NB4 (cell line): ENCODE measurements at regions not wholly inside any gene's neighbourhood (a gene's known extent, or its start where the extent isn't known, plus 50 kb on each side); places are given as distances from the start of the nearest gene placed in this dataset.

Experiments used
- DNase-seq: peaks from one replicate; pipeline ENCODE4 v3.0.0; 2010; ENCODE audit warnings: low read depth
- H3K4me3 ChIP-seq: one replicate; pipeline ENCODE4 v1.5.1; 2011; ENCODE audit warnings: mild to moderate bottlenecking, low read depth, low read length, moderate library complexity
- MYC ChIP-seq: IDR thresholded peaks from 2 replicates; pipeline ENCODE4 v1.6.1; 2011; ENCODE audit warnings: low read depth, low read length
- POLR2A ChIP-seq: IDR thresholded peaks from 2 replicates; pipeline ENCODE4 v1.6.1; 2011; ENCODE audit warnings: mild to moderate bottlenecking; ENCODE audit not compliant: insufficient read length; ENCODE audit errors: extremely low read depth
- TF ChIP-seq, protein P1 (sequence below): IDR thresholded peaks from one replicate; pipeline ENCODE4 v1.5.1; 2012; ENCODE audit warnings: low read depth, low read length
- TF ChIP-seq, protein P2 (sequence below): IDR thresholded peaks from 2 replicates; pipeline ENCODE4 v1.6.1; 2011; ENCODE audit warnings: low read depth, low read length

DNA sequence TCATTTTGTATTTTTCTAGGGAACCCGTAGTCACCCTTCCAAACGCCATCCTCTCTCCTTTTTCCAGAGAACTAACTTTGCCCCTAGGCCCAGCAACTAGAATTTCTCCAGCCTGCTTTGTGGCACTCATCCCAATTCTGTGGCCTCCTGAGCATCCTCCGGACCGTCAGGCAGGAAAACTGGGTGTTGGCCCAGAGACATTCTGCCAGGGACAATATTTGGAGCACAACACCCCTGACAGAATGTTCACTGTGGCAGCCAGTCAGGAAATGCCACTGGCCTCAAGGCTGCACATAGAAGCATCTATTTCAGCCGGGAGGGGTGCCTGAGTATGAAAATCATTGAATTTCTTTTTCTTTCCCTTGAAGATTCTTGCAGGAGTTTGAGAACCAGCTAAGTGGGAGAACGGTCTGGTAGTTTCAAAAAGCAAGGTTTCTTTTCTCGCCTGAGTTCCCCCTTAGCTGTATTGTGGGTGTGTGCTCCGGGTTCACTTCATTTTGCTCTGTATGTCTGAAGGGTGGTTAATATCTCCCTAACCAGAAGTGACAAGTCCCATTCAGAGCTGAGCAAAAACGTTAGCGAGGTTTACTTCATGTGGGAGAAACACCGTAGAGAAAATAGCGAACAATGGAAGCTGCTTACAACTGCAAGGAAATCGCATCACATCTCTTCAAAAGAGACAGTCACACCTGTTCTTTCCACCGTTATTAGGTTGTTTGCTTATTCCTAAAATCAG lies 108.1 kb upstream of the TPM1 start:
- TF ChIP-seq, protein P1, sequence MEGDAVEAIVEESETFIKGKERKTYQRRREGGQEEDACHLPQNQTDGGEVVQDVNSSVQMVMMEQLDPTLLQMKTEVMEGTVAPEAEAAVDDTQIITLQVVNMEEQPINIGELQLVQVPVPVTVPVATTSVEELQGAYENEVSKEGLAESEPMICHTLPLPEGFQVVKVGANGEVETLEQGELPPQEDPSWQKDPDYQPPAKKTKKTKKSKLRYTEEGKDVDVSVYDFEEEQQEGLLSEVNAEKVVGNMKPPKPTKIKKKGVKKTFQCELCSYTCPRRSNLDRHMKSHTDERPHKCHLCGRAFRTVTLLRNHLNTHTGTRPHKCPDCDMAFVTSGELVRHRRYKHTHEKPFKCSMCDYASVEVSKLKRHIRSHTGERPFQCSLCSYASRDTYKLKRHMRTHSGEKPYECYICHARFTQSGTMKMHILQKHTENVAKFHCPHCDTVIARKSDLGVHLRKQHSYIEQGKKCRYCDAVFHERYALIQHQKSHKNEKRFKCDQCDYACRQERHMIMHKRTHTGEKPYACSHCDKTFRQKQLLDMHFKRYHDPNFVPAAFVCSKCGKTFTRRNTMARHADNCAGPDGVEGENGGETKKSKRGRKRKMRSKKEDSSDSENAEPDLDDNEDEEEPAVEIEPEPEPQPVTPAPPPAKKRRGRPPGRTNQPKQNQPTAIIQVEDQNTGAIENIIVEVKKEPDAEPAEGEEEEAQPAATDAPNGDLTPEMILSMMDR: no peak
- no peak for TF ChIP-seq POLR2A
- TF ChIP-seq MYC: no peak
- TF ChIP-seq, protein P2, sequence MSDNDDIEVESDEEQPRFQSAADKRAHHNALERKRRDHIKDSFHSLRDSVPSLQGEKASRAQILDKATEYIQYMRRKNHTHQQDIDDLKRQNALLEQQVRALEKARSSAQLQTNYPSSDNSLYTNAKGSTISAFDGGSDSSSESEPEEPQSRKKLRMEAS: no peak
- DNase-seq: no peak
- H3K4me3 ChIP-seq: no peak overlapping the region

DNA sequence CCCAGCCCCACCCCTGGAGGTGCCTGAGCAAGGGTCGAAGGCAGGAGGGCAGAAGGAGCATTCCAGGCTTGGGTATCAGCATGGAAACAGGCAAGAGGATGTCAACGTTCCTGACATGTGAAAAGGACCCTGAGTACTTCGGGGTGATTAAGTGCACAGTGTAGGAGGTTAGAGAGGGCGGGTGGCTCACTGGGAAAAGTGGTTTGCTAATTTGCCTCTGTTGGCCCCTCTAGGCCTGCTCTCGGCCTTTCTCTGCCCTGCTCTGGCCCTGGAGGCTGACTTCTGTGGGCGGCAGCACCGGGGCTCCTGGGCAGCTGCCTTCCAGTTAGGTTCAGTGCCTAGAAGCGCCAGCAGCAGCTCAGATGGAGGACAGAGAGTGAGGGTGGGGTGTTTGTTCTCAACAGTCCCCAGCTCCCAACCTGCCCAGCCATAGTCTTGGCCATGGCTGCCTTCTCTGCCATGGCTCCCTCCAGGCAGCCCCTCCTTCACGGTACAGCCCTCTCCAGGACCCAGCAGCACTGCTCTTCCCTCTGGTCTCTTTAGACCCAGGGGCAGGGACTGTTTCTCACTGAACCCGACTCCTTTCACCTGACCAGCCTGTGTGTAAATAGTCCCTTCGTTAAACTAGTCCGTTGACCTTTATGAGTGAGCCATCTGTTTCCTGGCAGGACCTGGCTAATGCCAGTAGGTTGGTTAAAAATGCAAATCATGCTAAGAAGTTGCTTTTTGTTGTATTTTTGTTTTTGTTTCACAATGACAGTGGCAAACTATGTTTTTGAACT lies 107.1 kb upstream of the TPM1 start:
- no peak overlapping the region for H3K4me3 ChIP-seq

DNA sequence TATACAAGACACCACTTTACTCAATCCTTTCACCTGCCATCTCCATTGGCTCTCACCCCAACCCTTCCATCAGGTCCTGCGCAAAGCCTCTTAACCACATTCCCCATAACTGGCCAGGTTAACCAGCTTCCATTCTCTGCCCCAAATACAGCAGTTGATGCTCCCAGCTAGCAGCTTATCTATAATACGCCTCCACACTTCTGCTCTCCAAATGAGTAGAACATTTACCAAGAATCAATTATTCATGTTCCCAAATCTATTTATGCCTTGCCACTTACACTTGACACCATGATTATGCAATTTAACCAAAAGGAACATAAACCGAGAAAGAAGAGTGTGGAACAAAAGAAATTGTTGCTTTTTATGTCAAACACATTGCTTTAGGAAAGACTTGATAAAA lies 103.7 kb upstream of the TPM1 start:
- TF ChIP-seq POLR2A (no peak), MYC (no peak)
- TF ChIP-seq, protein P1: no peak
- TF ChIP-seq, protein P2: no peak
- H3K4me3 ChIP-seq: no peak overlapping the region
- no peak for DNase-seq

More for the DNA sequence above, 107.1 kb upstream of the TPM1 start:
- TF ChIP-seq POLR2A (no peak), MYC (no peak)
- TF ChIP-seq, protein P1: no peak
- TF ChIP-seq, protein P2: no peak
- no peak for DNase-seq

DNA sequence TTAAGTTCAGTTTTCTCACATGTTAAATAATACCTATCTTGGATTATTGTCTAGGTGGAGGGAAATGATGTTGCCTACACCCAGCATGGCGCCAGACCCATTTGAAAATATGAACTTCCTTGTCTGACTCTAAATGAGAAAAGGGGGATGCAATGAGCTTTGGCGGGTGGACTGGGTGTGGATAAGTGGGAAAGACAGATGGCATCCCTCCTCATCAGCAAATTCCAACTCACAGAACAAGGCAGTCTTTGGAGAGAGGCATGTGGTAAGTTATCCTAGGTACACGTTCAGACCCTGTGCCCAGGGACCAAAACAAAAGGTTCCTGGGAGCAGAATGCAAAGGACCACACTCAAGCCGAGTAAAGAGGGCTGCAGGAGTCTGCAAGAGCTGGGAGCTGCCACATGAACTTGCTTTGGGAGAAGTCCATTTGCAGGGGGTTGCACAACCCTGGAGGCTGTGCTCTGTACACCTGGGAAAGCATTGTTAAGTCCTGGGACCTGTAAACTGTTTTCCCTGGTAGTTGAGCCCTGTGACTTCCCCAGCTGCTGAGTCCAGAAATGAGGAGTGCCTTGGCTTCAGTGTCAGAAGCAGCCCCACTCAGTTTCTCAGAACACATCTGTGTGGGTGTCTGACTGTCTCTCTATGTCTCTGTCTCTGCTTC lies 102.3 kb upstream of the TPM1 start:
- DNase-seq: no peak
- TF ChIP-seq, protein P1: no peak
- TF ChIP-seq, protein P2: no peak
- no peak for TF ChIP-seq POLR2A
- no peak for TF ChIP-seq MYC
- no peak overlapping the region for H3K4me3 ChIP-seq

DNA sequence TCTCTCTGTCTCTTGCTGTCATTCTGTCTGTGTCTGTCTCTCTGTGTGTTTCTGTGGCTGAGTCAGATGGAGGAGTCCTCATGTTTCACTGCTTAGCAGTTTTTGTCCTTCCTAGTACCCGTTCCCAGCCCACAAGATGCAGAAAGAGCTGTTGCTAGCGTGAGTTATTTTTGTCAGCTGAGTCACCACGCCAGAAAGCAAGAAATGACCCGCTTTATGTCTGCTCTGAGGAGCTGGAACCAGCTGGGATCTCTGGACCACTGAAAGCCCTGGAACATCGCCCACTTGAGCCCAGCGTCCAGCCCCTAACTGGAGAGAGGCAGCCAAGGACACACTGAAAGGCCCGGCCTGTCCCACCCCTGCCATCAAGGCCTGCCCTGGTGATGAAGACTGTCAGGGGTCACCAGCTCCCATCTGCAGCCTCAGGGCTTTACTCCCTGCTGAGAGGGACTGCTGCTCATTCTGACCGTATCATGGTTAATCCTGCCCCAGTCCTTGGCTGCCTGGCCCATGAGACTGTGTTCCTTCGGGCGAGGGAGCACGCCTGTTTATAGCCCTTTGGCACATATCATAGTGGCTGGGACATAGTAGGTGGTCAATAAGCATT lies 101.7 kb upstream of the TPM1 start:
- no peak overlapping the region for H3K4me3 ChIP-seq
- DNase-seq: peak; percentile 48
- TF ChIP-seq POLR2A (no peak), MYC (peak; percentile 31; the same call in 1 of the 2 replicates)
- TF ChIP-seq, protein P2: 0 out of 2 replicates have a peak, but pooled peaks have one; percentile 22
- TF ChIP-seq, protein P1: no peak
